Right lobe of liver (tissue), 6 donors: ENCODE measurements at regions not wholly inside any gene's neighbourhood (a gene's known extent, or its start where the extent isn't known, plus 50 kb on each side); places are given as distances from the start of the nearest gene placed in this dataset.

Experiments
- ATAC-seq, 4 donors: fragments of 200-7000 bp; cut with Tn5 transposase; one replicate each; pipeline ENCODE4 v1.9.1; 2020; ENCODE audit warnings: mild to moderate bottlenecking in 4 of 4, moderate library complexity in 4 of 4
- DNase-seq, 3 donors: peaks; one replicate each; pipeline ENCODE4 v3.0.0-alpha.2; 2020
- H3K27ac ChIP-seq, 3 donors: fragments of 200-600 bp; one replicate each; pipeline ENCODE4 v1.8.0; 2022
- H3K27me3 ChIP-seq, 2 donors: fragments of 200-600 bp; one replicate each; pipeline ENCODE4 v1.8.0; 2022
- H3K36me3 ChIP-seq, 4 donors: fragments of 200-600 bp; sonication (generic) in 1 of 4; one replicate each; pipeline versions ENCODE4 v1.5.1 to v1.8.0; 2017 to 2022; ENCODE audit warnings: control low read depth in 1 of 4
- H3K4me1 ChIP-seq, 4 donors: fragments of 200-600 bp; sonication (generic) in 1 of 4; one replicate each; pipeline versions ENCODE4 v1.5.1 to v1.8.0; 2017 to 2022; ENCODE audit warnings: control low read depth in 1 of 4
- H3K4me3 ChIP-seq, 3 donors: fragments of 200-600 bp; one replicate each; pipeline ENCODE4 v1.8.0; 2022
- H3K9me3 ChIP-seq, 4 donors: fragments of 200-600 bp; sonication (generic) in 1 of 4; one replicate each; pipeline versions ENCODE4 v1.5.1 to v1.8.0; 2017 to 2022; ENCODE audit warnings: control low read depth in 1 of 4
- POLR2A ChIP-seq: fragments of 450-650 bp; IDR thresholded peaks from one replicate; pipeline ENCODE4 v1.6.1; 2017; ENCODE audit warnings: antibody characterized with exemption, mild to moderate bottlenecking
- WGBS: methylation state at CpG from one replicate; pipeline ENCODE4 v1.1.6; 2018; ENCODE audit warnings: low coverage, low lambda C conversion rate; ENCODE audit not compliant: insufficient coverage; ENCODE audit errors: missing lambda C conversion rate; 5-methylcytosine and 5-hydroxymethylcytosine counted together
- intact Hi-C, 2 donors: fragments of 100-400 bp; cut with DNase I; formaldehyde crosslinking; loops; one replicate each; pipeline versions ENCODE4 v1.11.2 to v1.14.1; 2022
- TF ChIP-seq, protein P1 (sequence below), 4 donors: fragments of 200-600 bp in 3 of 4; fragments of 450-650 bp in 1 of 4; IDR thresholded peaks; one replicate each; pipeline versions ENCODE4 v1.5.1 to v1.8.0; 2016 to 2022; ENCODE audit warnings: antibody characterized with exemption in 4 of 4, mild to moderate bottlenecking in 2 of 4
- donor health status: DM: no; HTN: yes; CAD: no.
- donor health status: DM: no; HTN: no; CAD: no.
- donor health status: DM: no; HTN: no; CAD: no.
- donor health status: DM: no; HTN: yes; CAD: no.
- donor health status: DM: no; HTN: yes; CAD: no.

- TF ChIP-seq POLR2A: no peak
- TF ChIP-seq, protein P1, sequence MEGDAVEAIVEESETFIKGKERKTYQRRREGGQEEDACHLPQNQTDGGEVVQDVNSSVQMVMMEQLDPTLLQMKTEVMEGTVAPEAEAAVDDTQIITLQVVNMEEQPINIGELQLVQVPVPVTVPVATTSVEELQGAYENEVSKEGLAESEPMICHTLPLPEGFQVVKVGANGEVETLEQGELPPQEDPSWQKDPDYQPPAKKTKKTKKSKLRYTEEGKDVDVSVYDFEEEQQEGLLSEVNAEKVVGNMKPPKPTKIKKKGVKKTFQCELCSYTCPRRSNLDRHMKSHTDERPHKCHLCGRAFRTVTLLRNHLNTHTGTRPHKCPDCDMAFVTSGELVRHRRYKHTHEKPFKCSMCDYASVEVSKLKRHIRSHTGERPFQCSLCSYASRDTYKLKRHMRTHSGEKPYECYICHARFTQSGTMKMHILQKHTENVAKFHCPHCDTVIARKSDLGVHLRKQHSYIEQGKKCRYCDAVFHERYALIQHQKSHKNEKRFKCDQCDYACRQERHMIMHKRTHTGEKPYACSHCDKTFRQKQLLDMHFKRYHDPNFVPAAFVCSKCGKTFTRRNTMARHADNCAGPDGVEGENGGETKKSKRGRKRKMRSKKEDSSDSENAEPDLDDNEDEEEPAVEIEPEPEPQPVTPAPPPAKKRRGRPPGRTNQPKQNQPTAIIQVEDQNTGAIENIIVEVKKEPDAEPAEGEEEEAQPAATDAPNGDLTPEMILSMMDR (IDR thresholded peaks at IDR 0.05): no peak
- H3K27ac ChIP-seq: no peak overlapping the region
- 73% methylated on average over 3 of the region's 3 CpGs for WGBS
- no peaks in the 10 kb centered on the region for H3K4me1 ChIP-seq
- intact Hi-C loops: no loop called here
- ATAC-seq (no peak), DNase-seq (no peak)
- no peaks in the 10 kb centered on the region for H3K27me3 ChIP-seq
- H3K9me3 ChIP-seq: no peaks in the 10 kb centered on the region
- no peaks in the 10 kb centered on the region for H3K36me3 ChIP-seq
- no peak overlapping the region for H3K4me3 ChIP-seq
Observed at GRCh38 chr20:52779125-52779524, 193.0 kb upstream of the TSHZ2 start.

- no peak overlapping the region for H3K27ac ChIP-seq
- no peak for DNase-seq
- ATAC-seq: no peak
- no peaks in the 10 kb centered on the region for H3K27me3 ChIP-seq
- no peaks in the 10 kb centered on the region for H3K9me3 ChIP-seq
- TF ChIP-seq, protein P1 (IDR thresholded peaks at IDR 0.05): no peak
- TF ChIP-seq POLR2A: no peak
- intact Hi-C loops: no loop called here
- no peaks in the 10 kb centered on the region for H3K36me3 ChIP-seq
- H3K4me1 ChIP-seq: no peaks in the 10 kb centered on the region
- H3K4me3 ChIP-seq: no peak overlapping the region
- 79% methylated on average over 3 of the region's 4 CpGs for WGBS
Observed at GRCh38 chr20:52777171-52777570, 195.0 kb upstream of the TSHZ2 start.

DNA sequence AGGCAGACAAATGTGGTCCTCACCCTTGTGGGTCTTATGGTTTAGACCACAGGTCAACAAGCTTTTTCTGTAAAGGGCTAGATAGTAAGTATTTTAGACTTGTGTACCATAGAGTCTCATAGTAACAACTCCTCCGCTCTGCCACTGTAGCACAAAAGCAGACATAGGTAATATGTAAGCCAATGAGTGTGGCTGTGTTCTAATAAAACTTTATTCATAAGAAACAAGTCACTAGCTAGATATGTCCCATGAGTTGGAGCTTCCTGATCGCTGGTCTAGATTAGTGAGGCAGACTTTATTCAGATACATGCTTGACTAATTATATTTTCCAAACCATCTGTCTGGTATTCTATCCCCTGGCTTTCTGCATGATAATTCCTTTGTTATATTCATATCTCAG, 196.4 kb upstream of the TSHZ2 start:
- no peaks in the 10 kb centered on the region for H3K9me3 ChIP-seq
- TF ChIP-seq POLR2A: no peak
- TF ChIP-seq, protein P1 (IDR thresholded peaks at IDR 0.05): no peak
- no peaks in the 10 kb centered on the region for H3K4me1 ChIP-seq
- no peak overlapping the region for H3K27ac ChIP-seq
- H3K27me3 ChIP-seq: no peaks in the 10 kb centered on the region
- ATAC-seq: no peak
- H3K4me3 ChIP-seq: no peak overlapping the region
- intact Hi-C loops: no loop called here
- 75% methylated on average over 1 of the region's 2 CpGs for WGBS
- DNase-seq: no peak
- H3K36me3 ChIP-seq: no peaks in the 10 kb centered on the region

- TF ChIP-seq, protein P1 (IDR thresholded peaks at IDR 0.05): no peak
- no peak for TF ChIP-seq POLR2A
- no peak for DNase-seq
- ATAC-seq: peak in 3 of 4 donors; percentile 65 to 75 (median 67)
- no peak overlapping the region for H3K4me3 ChIP-seq
- H3K36me3 ChIP-seq: no peaks in the 10 kb centered on the region
- no peaks in the 10 kb centered on the region for H3K9me3 ChIP-seq
- no peak overlapping the region for H3K27ac ChIP-seq
- no peaks in the 10 kb centered on the region for H3K4me1 ChIP-seq
- 46% methylated on average over 6 of the region's 6 CpGs for WGBS
- no peaks in the 10 kb centered on the region for H3K27me3 ChIP-seq
- intact Hi-C loops: no loop called here
Observed at GRCh38 chr20:52768694-52769093, 203.5 kb upstream of the TSHZ2 start.
